Activated CD4-positive, alpha-beta T cell treated with anti-CD3 and anti-CD28 coated beads for 36 hours (primary cell): ENCODE measurements at regions not wholly inside any gene's neighbourhood (a gene's known extent, or its start where the extent isn't known, plus 50 kb on each side); places are given as distances from the start of the nearest gene placed in this dataset.

Source experiments
- ATAC-seq: fragments of 200-7000 bp; cut with Tn5 transposase; one replicate; pipeline ENCODE4 v1.10.0; 2021; ENCODE audit warnings: mild to moderate bottlenecking, moderate library complexity
- CTCF ChIA-PET: fragments of 350-600 bp; sonication (Branson Sonifier 250); formaldehyde crosslinking; loops from one replicate; lab custom pipeline; 2021; ENCODE audit warnings: antibody characterized with exemption; lab: Charles Lee
- POLR2A ChIA-PET: fragments of 350-600 bp; sonication (Branson Sonifier 250); formaldehyde crosslinking; loops from one replicate; lab custom pipeline; 2021; ENCODE audit warnings: antibody characterized with exemption, inconsistent platforms; lab: Charles Lee
- DNase-seq: peaks from one replicate; pipeline ENCODE4 v3.0.0-alpha.2; 2020
- H3K27ac Mint-ChIP-seq: one replicate; pipeline ENCODE4 v1.8.0; 2021; ENCODE audit warnings: mixed read lengths
- H3K27me3 Mint-ChIP-seq: one replicate; pipeline ENCODE4 v1.8.0; 2021; ENCODE audit warnings: mixed read lengths
- H3K36me3 Mint-ChIP-seq: one replicate; pipeline ENCODE4 v1.8.0; 2021; ENCODE audit warnings: low read depth, mixed read lengths
- H3K4me1 Mint-ChIP-seq: one replicate; pipeline ENCODE4 v1.8.0; 2021; ENCODE audit warnings: mixed read lengths
- H3K4me3 Mint-ChIP-seq: one replicate; pipeline ENCODE4 v1.8.0; 2021; ENCODE audit warnings: mild to moderate bottlenecking, moderate library complexity, mixed read lengths
- H3K9me3 Mint-ChIP-seq: one replicate; pipeline ENCODE4 v1.8.0; 2021; ENCODE audit warnings: low read depth, mixed read lengths
- intact Hi-C, 2 experiments: fragments of 100-400 bp; cut with DNase I in 1 of 2; cut with micrococcal nuclease in 1 of 2; formaldehyde crosslinking; loops; one replicate each; pipeline versions ENCODE4 v1.14.2 to v1.15.1; 2022 to 2024; cut with DNase I, micrococcal nuclease

GRCh38 chr11:89119426-89119825, 53.6 kb upstream of the GRM5 start:
- ChIA-PET CTCF (no interaction called here), POLR2A (no interaction called here)
- intact Hi-C loops = no loop called here
- ATAC-seq (no peak), DNase-seq (no peak)
- Mint-ChIP-seq H3K27ac (no peak overlapping the region), H3K36me3 (no peaks in the 10 kb centered on the region), H3K4me1 (no peaks in the 10 kb centered on the region), H3K27me3 (no peaks in the 10 kb centered on the region), H3K9me3 (peaks cover 3% of the 10 kb centered on the region), H3K4me3 (no peak overlapping the region)

- DNase-seq (no peak), ATAC-seq (no peak)
- ChIA-PET CTCF (interaction anchor here (0.6 kb wide), 1 partner anchor 1426 kb away, joined by 3 read pairs; no protein-coding TSS in a partner anchor), POLR2A (no interaction called here)
- H3K4me1 Mint-ChIP-seq = no peaks in the 10 kb centered on the region
- H3K9me3 Mint-ChIP-seq = no peaks in the 10 kb centered on the region
- no peak overlapping the region for H3K4me3 Mint-ChIP-seq
- H3K27me3 Mint-ChIP-seq = peaks cover 3% of the 10 kb centered on the region
- intact Hi-C loops = no loop called here
- no peaks in the 10 kb centered on the region for H3K36me3 Mint-ChIP-seq
- no peak overlapping the region for H3K27ac Mint-ChIP-seq
These were observed 52.4 kb upstream of the TYR start for GRCh38 chr11:89125298-89125697.
